Nephron progenitor cell (in vitro differentiated cells): ENCODE measurements at regions not wholly inside any gene's neighbourhood (a gene's known extent, or its start where the extent isn't known, plus 50 kb on each side); places are given as distances from the start of the nearest gene placed in this dataset.
"Not testable (repeated sequence)": the region's sequence is repeated elsewhere in the genome, so short reads cannot be mapped to it uniquely, and the experiment has no call there.

Experiments
- DNase-seq: peaks from one replicate; pipeline ENCODE4 v3.0.0; 2021
- H3K27ac Mint-ChIP-seq: 2 replicates; pipeline ENCODE4 v1.8.0; 2021; ENCODE audit warnings: mild to moderate bottlenecking, moderate library complexity, mixed read lengths
- H3K27me3 Mint-ChIP-seq: 2 replicates; pipeline ENCODE4 v1.8.0; 2021; ENCODE audit warnings: mild to moderate bottlenecking, low read depth, mixed read lengths; ENCODE audit not compliant: poor library complexity
- H3K36me3 Mint-ChIP-seq: 2 replicates; pipeline ENCODE4 v1.8.0; 2021; ENCODE audit warnings: low read depth, mixed read lengths
- H3K4me1 Mint-ChIP-seq: 2 replicates; pipeline ENCODE4 v1.8.0; 2021; ENCODE audit warnings: mixed read lengths
- H3K4me3 Mint-ChIP-seq: 2 replicates; pipeline ENCODE4 v1.8.0; 2021; ENCODE audit warnings: mild to moderate bottlenecking, moderate library complexity, mixed read lengths
- H3K9me3 Mint-ChIP-seq: 2 replicates; pipeline ENCODE4 v1.8.0; 2021; ENCODE audit warnings: mild to moderate bottlenecking, moderate library complexity, mixed read lengths
- CTCF ChIP-seq: fragments of 200-600 bp; sonication (generic); IDR thresholded peaks from 2 replicates; pipeline ENCODE4 v1.5.0; 2021; ENCODE audit warnings: antibody characterized with exemption

- Mint-ChIP-seq H3K9me3 (peaks cover 19% of the 10 kb centered on the region), H3K4me3 (no peak overlapping the region), H3K27me3 (no peaks in the 10 kb centered on the region), H3K36me3 (no peaks in the 10 kb centered on the region), H3K4me1 (no peaks in the 10 kb centered on the region), H3K27ac (no peak overlapping the region)
- DNase-seq, result no peak
- TF ChIP-seq CTCF, result no peak
Measured at GRCh38 chr5:56303511-56303910, 70.4 kb upstream of the ANKRD55 start.

DNA sequence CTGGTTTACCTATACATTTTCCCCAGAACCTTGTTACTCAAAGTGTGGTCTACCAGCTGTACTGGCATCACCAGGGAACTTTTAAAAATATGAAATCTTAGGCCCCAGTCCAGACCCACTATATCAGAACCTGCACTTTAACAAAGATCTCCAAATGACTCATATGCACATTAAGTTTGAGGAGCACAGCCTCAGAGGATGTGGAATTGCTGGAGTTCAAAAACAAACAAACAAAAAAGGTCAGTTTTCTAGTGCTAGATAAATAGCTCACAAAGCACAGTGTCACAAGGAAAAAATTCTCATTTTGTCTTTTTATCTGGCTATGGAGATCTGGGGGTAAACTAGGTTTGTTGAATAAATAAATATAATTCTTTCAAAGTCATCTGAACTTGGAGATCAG lies 68.9 kb upstream of the ANKRD55 start:
- Mint-ChIP-seq H3K27me3 (no peaks in the 10 kb centered on the region), H3K4me3 (no peak overlapping the region), H3K36me3 (no peaks in the 10 kb centered on the region), H3K27ac (no peak overlapping the region), H3K4me1 (no peaks in the 10 kb centered on the region), H3K9me3 (peaks cover 14% of the 10 kb centered on the region)
- DNase-seq, result no peak
- TF ChIP-seq CTCF, result no peak

GRCh38 chr5:56301069-56301468 lies 67.9 kb upstream of the ANKRD55 start:
- Mint-ChIP-seq H3K9me3 (peaks cover 12% of the 10 kb centered on the region), H3K4me1 (no peaks in the 10 kb centered on the region), H3K36me3 (no peaks in the 10 kb centered on the region), H3K4me3 (no peak overlapping the region), H3K27ac (no peak overlapping the region), H3K27me3 (no peaks in the 10 kb centered on the region)
- no peak for TF ChIP-seq CTCF
- no peak for DNase-seq

GRCh38 chr5:56299212-56299611 lies 66.1 kb upstream of the ANKRD55 start:
- Mint-ChIP-seq H3K4me1 (no peaks in the 10 kb centered on the region), H3K27ac (no peak overlapping the region), H3K9me3 (peaks cover 17% of the 10 kb centered on the region), H3K27me3 (peaks cover 3% of the 10 kb centered on the region), H3K4me3 (no peak overlapping the region), H3K36me3 (no peaks in the 10 kb centered on the region)
- TF ChIP-seq CTCF, result no peak
- no peak for DNase-seq

GRCh38 chr5:56298336-56299090 lies 65.4 kb upstream of the ANKRD55 start:
- no peak overlapping the region for H3K4me3 Mint-ChIP-seq
- H3K27me3 Mint-ChIP-seq, result peaks cover 4% of the 10 kb centered on the region
- H3K36me3 Mint-ChIP-seq, result no peaks in the 10 kb centered on the region
- H3K4me1 Mint-ChIP-seq, result no peaks in the 10 kb centered on the region
- DNase-seq, result no peak
- H3K9me3 Mint-ChIP-seq, result peaks cover 22% of the 10 kb centered on the region
- no peak overlapping the region for H3K27ac Mint-ChIP-seq
- TF ChIP-seq CTCF, result no peak

DNA sequence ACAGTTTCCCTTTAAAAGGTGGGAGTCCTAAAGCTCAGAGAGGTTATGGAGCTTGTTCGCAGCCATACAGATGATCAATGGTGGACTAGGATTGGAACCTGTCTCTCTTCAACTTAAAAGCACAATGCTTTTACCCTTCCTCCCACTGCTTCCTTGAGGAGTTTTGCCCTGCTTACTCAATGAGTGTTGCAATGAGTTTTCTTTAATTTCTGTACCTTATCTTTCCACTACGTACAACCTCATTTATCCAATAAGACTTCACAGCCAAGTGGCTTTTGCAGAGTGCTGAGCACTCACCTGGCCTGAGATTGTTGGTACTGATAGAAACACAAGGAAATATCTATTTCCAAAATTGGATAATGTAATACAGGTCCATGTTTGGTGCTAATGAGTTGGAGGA lies 64.7 kb upstream of the ANKRD55 start:
- no peak for TF ChIP-seq CTCF
- DNase-seq, result no peak
- peaks cover 25% of the 10 kb centered on the region for H3K9me3 Mint-ChIP-seq
- no peak overlapping the region for H3K27ac Mint-ChIP-seq
- no peaks in the 10 kb centered on the region for H3K4me1 Mint-ChIP-seq
- H3K4me3 Mint-ChIP-seq, result no peak overlapping the region
- no peaks in the 10 kb centered on the region for H3K36me3 Mint-ChIP-seq
- peaks cover 4% of the 10 kb centered on the region for H3K27me3 Mint-ChIP-seq

- not testable (repeated sequence) for H3K27me3 Mint-ChIP-seq, H3K4me1 Mint-ChIP-seq
Measured at GRCh38 chr5:56295311-56295710, 62.2 kb upstream of the ANKRD55 start.

More at GRCh38 chr5:56295311-56295710, 62.2 kb upstream of the ANKRD55 start:
- not testable (repeated sequence) for DNase-seq, H3K36me3 Mint-ChIP-seq, H3K27ac Mint-ChIP-seq, H3K4me3 Mint-ChIP-seq
- peaks cover 25% of the 10 kb centered on the region for H3K9me3 Mint-ChIP-seq
